AML-193 (cell line): ENCODE measurements at regions not wholly inside any gene's neighbourhood (a gene's known extent, or its start where the extent isn't known, plus 50 kb on each side); places are given as distances from the start of the nearest gene placed in this dataset.

ENCODE experiments used
- DNase-seq, 2 experiments: peaks; one replicate each; lab custom pipeline; 2025; lab: John Stamatoyannopoulos, UW

GRCh38 chr22:48171271-48171691, 1408.8 kb downstream of the TBC1D22A start:
- DNase-seq = no peak

- no peak for DNase-seq
Measured at GRCh38 chr22:48169227-48169626, 1406.8 kb downstream of the TBC1D22A start.

- no peak for DNase-seq
Measured at GRCh38 chr22:48167238-48167637, 1404.8 kb downstream of the TBC1D22A start.

- no peak for DNase-seq
Measured at GRCh38 chr22:48161298-48161697, 1398.8 kb downstream of the TBC1D22A start.

- DNase-seq = no peak
Measured at GRCh38 chr22:48157676-48158075, 1395.2 kb downstream of the TBC1D22A start.

- DNase-seq = no peak
Measured at GRCh38 chr22:48156603-48157355, 1394.3 kb downstream of the TBC1D22A start.

- DNase-seq = no peak
Measured at GRCh38 chr22:48155446-48155845, 1393.0 kb downstream of the TBC1D22A start.

GRCh38 chr22:48154943-48155240, 1392.4 kb downstream of the TBC1D22A start:
- DNase-seq = no peak

- DNase-seq = no peak
Measured at GRCh38 chr22:48154169-48154942, 1391.9 kb downstream of the TBC1D22A start.

GRCh38 chr22:48153726-48154125, 1391.3 kb downstream of the TBC1D22A start:
- no peak for DNase-seq

GRCh38 chr22:48152916-48153315, 1390.5 kb downstream of the TBC1D22A start:
- DNase-seq = no peak

GRCh38 chr22:48152164-48152775, 1389.8 kb downstream of the TBC1D22A start:
- no peak for DNase-seq

GRCh38 chr22:48151641-48152040, 1389.2 kb downstream of the TBC1D22A start:
- no peak for DNase-seq

- DNase-seq = no peak
Measured at GRCh38 chr22:48147831-48148230, 1385.4 kb downstream of the TBC1D22A start.

GRCh38 chr22:48147404-48147803, 1385.0 kb downstream of the TBC1D22A start:
- DNase-seq = no peak

GRCh38 chr22:48146426-48146825, 1384.0 kb downstream of the TBC1D22A start:
- no peak for DNase-seq

- DNase-seq = no peak
Measured at GRCh38 chr22:48145738-48146137, 1383.3 kb downstream of the TBC1D22A start.

- DNase-seq = no peak
Measured at GRCh38 chr22:48144318-48144717, 1381.9 kb downstream of the TBC1D22A start.

- DNase-seq = no peak
Measured at GRCh38 chr22:48143856-48144255, 1381.4 kb downstream of the TBC1D22A start.

- DNase-seq = no peak
Measured at GRCh38 chr22:48142388-48142787, 1379.9 kb downstream of the TBC1D22A start.

GRCh38 chr22:48141301-48141700, 1378.9 kb downstream of the TBC1D22A start:
- DNase-seq = no peak

- DNase-seq = no peak
Measured at GRCh38 chr22:48140261-48140813, 1377.9 kb downstream of the TBC1D22A start.

GRCh38 chr22:48139776-48140175, 1377.3 kb downstream of the TBC1D22A start:
- DNase-seq = no peak
